H4 (cell line): ENCODE measurements at regions not wholly inside any gene's neighbourhood (a gene's known extent, or its start where the extent isn't known, plus 50 kb on each side); places are given as distances from the start of the nearest gene placed in this dataset.
"Not testable (repeated sequence)": the region's sequence is repeated elsewhere in the genome, so short reads cannot be mapped to it uniquely, and the experiment has no call there.

Experiments
- DNase-seq: peaks from one replicate; pipeline ENCODE4 v3.0.0-alpha.2; 2015; ENCODE audit warnings: low spot score

DNA sequence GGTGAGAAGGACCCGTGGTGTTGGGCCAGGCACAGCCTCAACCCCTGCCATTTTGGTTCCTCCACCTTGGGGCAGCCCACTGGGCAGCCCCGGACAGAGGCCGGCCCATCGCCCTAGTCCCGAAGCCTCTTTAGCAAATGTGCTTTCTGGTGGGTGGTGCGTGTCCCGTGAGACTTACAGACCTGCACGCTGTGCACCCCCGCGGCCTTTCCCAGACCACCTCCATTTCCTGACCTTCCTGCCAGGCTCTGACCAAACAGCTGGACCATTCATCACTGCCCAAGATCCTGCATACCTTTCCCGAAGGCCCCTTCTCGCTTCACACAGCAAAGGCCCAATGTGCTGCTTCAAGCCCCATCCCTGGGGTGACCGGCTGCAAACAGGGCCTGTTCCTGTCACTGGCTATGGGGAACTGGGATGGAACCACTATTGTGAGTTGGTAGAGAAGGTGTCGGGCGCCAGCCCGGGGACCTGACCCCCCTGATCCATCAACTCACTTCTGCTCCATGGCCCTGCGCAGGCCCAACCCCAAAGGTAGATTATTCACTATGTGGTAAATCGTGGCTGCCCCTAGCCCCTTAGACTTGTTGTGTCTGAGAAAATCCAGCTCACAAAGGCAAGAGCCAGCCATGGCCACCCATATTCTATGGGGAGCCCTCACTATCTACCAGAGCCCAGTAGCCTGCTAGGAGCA lies 341.0 kb downstream of the EIPR1 start:
- DNase-seq: no peak

GRCh38 chr2:3035385-3036050 lies 342.1 kb downstream of the EIPR1 start:
- DNase-seq: no peak

- DNase-seq: no peak
These were observed 342.8 kb downstream of the EIPR1 start for GRCh38 chr2:3034856-3035255.

DNA sequence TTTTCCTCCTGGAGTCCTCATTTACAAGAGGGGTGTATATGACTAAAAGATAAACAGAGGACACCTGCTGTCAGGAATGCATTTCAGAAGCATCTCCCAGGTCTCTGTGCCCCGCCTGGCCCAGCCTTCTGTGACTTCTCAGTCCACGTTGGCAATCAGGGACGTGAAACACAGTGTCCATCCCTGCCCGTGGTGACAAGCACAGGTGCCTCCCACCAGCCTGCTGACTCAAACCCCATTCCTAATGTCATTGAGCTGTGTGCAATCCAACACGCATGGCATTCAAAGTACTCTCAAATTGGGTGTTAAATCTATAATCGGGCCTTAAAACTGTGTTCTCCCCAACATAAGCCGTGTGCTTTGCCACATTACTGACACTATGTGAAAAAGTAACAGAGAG lies 343.2 kb downstream of the EIPR1 start:
- DNase-seq: no peak

- DNase-seq: no peak
These were observed 344.3 kb downstream of the EIPR1 start for GRCh38 chr2:3033315-3033714.

- DNase-seq: not testable (repeated sequence)
These were observed 346.8 kb downstream of the EIPR1 start for GRCh38 chr2:3030791-3031190.

GRCh38 chr2:3025984-3026383 lies 351.6 kb downstream of the EIPR1 start:
- no peak for DNase-seq

- DNase-seq: no peak
These were observed 352.4 kb downstream of the EIPR1 start for GRCh38 chr2:3025261-3025660.

DNA sequence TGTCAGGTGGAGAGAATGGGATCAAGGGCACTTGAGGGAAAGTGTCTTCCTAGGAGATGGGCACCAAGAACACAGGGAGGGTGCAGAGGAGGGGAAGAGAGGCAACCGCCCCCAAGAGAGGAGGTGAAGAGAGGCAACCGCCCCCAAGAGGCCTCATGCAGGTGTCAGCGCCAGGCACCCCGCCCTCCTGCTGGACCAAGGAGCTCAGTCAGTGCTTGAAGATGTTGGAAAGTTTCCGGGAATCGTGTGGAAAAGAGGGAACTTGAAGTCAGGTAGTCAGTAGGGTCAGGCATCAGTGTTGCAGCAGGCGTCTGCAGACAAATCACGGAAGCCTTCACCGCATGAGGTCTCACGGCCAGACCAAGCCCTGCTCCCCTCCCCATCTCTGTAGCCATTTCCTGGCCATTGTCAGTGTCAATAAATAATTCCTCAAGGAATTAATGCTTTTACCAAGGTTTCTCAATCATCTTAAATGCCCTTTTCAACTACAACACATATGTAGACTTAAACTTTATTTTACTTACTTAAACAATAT lies 353.1 kb downstream of the EIPR1 start:
- no peak for DNase-seq

DNA sequence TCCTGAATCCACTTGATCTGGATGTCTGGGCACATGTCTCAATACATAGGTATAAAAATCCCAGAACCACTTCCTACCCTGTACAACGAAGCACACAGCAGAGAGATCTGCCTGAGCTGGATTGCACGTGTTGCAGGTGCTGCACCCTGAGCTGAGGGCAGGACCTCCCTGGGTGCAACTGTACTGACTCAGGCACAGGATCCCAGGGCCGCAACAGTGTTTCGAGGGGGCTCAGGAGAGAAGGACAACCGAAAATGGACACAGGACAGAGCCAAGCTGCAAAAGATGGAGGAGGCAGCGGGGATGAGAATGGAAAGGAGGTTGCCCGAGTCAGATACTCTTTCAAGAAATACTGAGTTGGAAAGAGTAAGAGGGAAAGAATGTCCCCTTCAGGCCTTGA lies 354.1 kb downstream of the EIPR1 start:
- DNase-seq: no peak

GRCh38 chr2:3022841-3023372 lies 354.7 kb downstream of the EIPR1 start:
- no peak for DNase-seq

GRCh38 chr2:3021720-3022119 lies 355.9 kb downstream of the EIPR1 start:
- no peak for DNase-seq

DNA sequence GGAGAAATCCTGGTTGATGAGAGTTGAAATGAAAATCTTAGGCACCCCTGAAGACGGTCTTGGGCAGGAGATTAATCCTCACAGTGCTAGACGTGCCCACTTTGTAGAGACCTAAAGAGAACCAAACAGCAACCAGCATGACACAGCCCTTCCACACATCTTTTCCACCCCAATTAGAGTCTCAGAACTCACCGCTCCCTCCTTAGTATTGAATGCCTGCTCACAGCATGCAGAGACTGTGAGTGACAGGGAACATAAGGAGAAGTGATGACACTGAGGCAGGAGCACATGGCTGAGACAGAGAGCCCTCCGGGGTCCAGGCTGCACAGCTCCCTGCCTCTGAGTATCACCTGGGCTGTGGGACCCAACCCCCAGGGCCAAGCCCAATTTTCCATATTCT lies 367.6 kb downstream of the EIPR1 start:
- no peak for DNase-seq

DNA sequence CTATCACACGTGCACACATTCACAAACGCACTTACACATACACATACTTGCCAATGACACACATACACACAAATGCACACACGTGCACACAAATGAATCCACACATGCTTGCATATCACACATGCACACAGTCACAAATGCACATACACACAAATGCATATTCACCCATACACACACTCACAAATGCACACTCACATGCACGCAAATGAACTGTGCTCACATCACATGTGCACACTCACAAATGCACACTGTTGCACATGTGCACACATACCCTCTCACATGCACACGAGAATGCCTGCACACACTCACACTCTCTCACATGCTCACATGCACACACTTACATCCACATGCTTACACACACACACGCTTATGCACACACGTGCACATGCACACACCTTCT lies 368.1 kb downstream of the EIPR1 start:
- no peak for DNase-seq

DNA sequence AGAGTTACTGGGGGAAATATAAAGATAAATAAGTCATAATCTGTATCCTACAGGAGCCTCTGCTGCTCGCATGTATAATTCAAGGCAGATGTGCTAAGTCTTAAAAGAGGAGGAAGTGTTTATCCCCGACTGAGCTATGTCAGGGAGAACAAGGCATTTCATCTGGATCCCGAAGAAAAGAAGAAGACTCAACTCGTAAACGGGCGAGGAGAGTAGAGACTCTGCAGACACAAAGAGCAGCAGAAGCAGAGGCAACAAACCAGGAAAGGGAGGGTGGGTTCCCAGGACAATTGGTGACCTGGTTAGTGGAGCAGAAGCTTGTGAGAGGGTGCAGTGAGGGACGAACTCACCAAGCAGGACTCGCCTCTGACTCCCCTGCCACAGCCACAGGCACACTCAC lies 368.6 kb downstream of the EIPR1 start:
- DNase-seq: no peak

DNA sequence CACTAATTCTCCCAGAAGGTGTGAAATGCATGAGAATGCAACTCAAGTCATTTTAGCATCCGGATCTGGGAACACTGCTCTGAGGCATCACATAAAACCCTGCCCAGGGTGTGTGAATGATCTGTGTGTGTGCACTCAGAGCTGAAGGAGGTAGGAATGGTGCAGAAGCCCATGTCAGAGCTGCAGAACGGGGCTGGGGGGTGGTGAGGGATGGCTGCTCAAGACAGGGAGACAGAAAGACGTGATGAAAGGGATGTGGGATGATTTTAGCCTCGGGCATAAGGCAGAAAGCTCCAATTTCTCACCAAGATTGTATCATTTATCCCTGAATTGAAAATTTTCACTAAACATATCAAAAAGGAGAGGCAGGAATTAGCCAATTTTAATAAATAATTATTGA lies 369.1 kb downstream of the EIPR1 start:
- DNase-seq: no peak

DNA sequence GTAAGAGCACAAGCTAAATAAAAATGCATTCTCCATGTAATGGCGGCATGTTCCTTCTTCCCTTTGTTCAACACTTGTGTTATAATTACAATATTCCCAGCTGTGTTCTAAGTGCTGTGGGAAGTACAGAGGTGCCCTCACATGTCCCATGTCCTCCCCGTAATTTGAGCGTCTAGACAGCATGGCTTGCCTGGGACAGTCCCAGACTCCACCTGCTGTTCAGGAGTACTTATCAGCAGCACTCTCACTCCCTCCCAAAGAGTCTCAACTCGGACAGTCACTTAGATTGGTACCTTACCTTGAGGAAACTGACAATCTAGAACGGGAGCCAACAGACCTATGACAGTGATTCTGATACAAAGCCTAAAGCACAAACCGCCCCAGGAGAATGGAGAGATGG lies 370.5 kb downstream of the EIPR1 start:
- no peak for DNase-seq

DNA sequence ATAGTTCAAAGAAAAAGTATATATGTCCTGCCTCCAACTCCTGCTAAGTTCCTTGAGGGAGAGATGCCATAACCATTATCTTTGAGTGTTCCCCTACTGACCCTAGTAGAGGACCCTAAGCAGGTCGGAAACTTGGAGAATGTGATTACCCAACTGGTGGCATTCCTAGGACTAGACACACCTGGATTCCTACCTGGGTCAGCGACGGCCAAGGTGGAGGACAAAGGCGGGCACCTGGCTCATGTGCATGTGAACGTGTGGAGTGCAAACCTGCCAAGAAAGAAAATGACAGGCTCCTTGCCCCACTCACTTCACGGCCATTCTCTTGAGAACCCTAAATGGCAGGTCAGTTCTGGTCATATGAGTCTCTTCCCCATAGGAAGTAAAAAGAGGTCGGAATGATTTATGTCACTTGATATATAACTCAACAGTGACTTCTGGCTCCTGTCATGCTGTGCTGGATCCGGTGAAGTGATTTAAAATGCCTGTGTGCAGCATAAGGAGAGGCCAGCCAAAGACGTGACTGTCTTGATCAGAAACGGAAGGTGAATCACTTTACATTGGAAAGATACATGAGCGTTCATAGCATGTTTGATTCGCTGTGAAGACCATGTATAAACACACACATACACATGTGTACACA lies 371.6 kb downstream of the EIPR1 start:
- no peak for DNase-seq

DNA sequence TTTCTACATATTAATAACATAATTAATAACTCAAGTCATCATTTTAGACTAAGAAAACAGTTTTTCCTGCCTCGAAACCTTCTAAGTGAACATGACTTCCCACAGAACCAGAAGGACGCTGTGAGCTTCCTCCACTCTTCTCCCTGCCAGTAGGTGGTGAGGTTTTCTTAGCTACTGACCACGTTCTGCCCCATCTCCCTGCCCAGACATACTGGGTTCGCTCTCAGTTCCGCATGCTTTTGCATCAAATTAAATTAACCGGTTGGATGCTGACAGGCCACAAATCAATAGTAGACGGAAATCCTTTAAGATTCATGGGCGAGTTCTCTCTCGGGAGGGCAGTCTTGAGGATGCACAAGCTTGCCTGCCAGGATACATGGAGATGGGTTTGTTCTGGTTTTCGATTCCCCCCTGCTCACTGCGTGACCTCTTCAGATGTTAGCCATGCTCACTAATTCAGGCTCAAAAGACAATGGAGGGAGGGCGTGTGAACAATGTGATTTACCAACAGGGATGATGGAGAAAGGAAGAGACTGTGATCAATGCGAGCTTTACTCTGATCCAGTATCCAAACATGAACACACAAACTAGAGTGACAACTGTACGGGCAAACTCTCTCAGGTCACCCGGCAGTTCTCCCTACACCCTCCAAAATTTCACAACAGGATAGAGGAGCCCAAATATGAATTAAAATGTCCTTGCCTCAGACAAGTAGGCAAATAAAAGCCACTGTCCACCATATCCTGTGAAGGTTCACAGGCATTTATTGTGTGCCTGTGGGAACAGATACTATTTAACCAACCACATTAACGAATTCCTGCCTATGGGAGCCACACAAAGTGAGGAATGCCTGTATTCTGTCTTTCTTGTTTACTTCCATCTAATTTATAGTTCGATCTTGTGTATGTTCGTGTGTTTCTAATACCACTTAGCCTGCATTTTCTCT lies 375.7 kb downstream of the EIPR1 start:
- no peak for DNase-seq

DNA sequence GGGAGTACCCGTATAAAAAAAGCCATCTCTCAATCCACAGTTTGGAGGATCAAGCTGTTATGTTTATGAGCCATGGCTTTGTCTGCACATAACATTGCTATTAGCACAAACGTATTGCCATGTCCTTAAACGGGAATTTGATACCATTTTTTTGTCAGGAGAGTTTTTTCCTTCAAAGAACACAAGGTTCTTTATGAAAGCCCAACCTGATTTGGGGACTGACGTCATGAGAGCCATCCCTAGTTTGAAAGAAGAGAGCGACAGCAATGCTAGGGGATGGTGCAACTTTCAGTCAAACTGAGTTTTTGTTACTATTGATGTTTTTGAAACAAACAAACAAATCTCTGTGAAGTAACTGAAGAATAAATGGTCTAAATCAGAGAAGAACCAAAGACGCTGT lies 376.6 kb downstream of the EIPR1 start:
- DNase-seq: no peak

DNA sequence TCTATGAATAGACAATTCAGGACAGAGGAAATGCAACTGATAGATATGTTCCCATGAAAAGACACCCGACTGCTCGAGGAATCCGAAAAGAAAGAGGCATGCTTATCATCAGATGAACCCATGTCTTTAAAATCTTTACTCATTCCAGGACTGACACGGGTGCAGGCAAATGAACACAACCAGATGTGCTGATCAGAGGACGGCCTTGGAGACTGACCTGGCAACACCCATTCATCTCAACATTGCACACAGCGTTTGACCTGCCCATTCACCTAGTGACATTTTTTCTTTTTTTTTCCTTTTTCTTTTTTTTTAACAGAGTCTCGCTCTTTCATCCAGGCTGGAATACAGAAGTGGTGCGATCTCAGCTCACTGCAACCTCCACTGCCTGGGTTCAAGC lies 377.5 kb downstream of the EIPR1 start:
- DNase-seq: no peak

DNA sequence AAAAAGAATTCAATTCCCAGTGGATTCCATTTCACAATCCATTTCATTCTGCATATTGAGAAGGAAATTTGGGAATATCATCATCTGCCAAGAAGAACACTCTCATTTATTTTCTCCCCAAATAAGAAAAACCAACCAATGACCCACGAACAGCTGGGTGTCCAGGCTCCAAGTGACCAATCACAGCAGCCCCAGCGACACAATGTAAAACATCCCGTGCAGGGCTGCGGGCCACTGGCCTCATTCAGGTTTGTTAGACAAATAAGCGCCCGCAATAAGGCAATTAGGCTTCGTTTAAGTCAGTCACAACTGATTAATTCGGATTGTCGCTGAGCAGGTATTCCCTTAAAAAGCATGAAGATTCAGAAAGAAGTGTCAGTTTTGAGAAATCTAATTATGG lies 378.6 kb downstream of the EIPR1 start:
- DNase-seq: no peak
